ENCODE measurements at regions not wholly inside any gene's neighbourhood (a gene's known extent, or its start where the extent isn't known, plus 50 kb on each side); places are given as distances from the start of the nearest gene placed in this dataset.
"Not testable (repeated sequence)": the region's sequence is repeated elsewhere in the genome, so short reads cannot be mapped to it uniquely, and the experiment has no call there.

- Mint-ChIP-seq H3K36me3 (ENCODE audit: low read depth, unreplicated experiment) (no peaks in the 10 kb centered on the region), H3K9me3 (ENCODE audit: unreplicated experiment) (no peaks in the 10 kb centered on the region), H3K27ac (ENCODE audit: unreplicated experiment) (no peak overlapping the region), H3K4me1 (ENCODE audit: unreplicated experiment) (peaks cover 4% of the 10 kb centered on the region), H3K4me3 (ENCODE audit: unreplicated experiment) (no peak overlapping the region), H3K27me3 (ENCODE audit: unreplicated experiment) (no peaks in the 10 kb centered on the region)
- no peak for DNase-seq (ENCODE audit: low spot score)
- no peak for TF ChIP-seq CTCF (IDR thresholded peaks at IDR 0.05; ENCODE audit: unreplicated experiment)
Observed at GRCh38 chr16:13628156-13628555, 291.8 kb upstream of the ERCC4 start.

DNA sequence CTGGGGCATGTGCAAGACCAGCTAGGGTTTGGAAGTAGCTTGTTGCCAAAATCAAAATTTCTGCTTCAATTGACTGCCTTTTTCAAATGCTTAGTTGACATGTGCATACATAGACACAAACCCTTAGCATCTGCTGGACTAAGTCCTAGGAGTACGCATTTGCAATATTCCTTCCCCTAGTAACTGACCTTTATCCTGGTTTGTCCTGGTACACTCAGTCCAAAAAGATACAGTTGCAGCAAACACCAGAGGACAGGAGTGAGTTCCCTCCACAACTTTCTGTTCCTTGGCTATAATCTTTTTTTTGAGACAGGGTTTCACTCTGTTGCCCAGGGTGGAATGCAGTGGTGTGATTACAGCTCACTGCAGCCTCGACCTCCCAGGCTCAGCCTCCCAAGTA is 290.2 kb upstream of the ERCC4 start:
- H3K4me1 Mint-ChIP-seq (ENCODE audit: unreplicated experiment): peaks cover 4% of the 10 kb centered on the region
- no peaks in the 10 kb centered on the region for H3K9me3 Mint-ChIP-seq (ENCODE audit: unreplicated experiment)
- no peak for TF ChIP-seq CTCF (IDR thresholded peaks at IDR 0.05; ENCODE audit: unreplicated experiment)
- no peaks in the 10 kb centered on the region for H3K27me3 Mint-ChIP-seq (ENCODE audit: unreplicated experiment)
- no peak overlapping the region for H3K4me3 Mint-ChIP-seq (ENCODE audit: unreplicated experiment)
- no peaks in the 10 kb centered on the region for H3K36me3 Mint-ChIP-seq (ENCODE audit: low read depth, unreplicated experiment)
- DNase-seq (ENCODE audit: low spot score): no peak
- H3K27ac Mint-ChIP-seq (ENCODE audit: unreplicated experiment): no peak overlapping the region

DNA sequence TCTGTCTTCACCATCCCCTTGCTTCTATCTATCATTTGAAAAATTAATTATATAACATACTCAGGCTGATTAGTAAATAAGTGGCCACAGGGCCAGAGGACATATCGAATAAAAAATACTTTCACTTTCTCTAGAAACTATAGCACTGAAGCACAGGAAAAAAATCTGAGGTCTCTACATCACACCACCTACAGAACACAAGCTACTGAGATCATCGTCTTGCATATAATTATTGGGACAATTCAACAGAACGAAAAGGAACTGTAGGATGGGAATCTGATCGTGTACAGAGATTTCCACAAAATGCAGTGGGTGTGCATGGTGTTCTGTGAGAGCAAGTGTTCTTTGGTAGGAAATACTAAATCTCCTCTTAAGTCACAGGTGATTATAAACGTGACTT is 289.6 kb upstream of the ERCC4 start:
- H3K36me3 Mint-ChIP-seq (ENCODE audit: low read depth, unreplicated experiment): no peaks in the 10 kb centered on the region
- H3K9me3 Mint-ChIP-seq (ENCODE audit: unreplicated experiment): no peaks in the 10 kb centered on the region
- H3K27ac Mint-ChIP-seq (ENCODE audit: unreplicated experiment): no peak overlapping the region
- no peak for DNase-seq (ENCODE audit: low spot score)
- H3K4me3 Mint-ChIP-seq (ENCODE audit: unreplicated experiment): no peak overlapping the region
- no peak for TF ChIP-seq CTCF (IDR thresholded peaks at IDR 0.05; ENCODE audit: unreplicated experiment)
- H3K4me1 Mint-ChIP-seq (ENCODE audit: unreplicated experiment): peaks cover 4% of the 10 kb centered on the region
- no peaks in the 10 kb centered on the region for H3K27me3 Mint-ChIP-seq (ENCODE audit: unreplicated experiment)

DNA sequence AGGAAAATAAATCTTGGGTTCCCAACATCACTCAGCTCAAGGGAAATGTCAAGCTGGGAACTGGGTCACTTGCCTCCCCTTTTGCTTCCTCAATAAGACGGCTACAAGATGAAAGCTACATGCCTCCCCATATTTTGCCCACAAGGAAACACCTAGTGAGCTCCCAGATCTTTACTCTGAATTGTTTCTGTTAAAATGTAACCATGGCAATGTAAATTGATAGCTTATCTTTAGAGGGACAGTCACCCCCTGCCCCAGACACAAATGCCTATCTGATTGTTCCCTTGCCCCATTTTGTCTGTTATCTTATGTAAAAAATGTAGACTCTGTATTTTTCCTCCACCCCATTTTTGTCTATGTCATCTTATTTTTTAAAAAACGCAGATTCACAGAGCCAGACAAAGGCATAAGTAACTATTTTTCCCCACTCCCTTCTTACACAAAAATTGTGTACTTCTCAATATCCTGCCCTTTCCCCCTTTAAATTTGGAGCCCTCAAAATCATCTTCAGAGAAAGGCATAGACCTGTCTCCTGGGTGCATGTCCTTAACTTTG is 288.7 kb upstream of the ERCC4 start:
- H3K4me3 Mint-ChIP-seq (ENCODE audit: unreplicated experiment): no peak overlapping the region
- TF ChIP-seq CTCF (IDR thresholded peaks at IDR 0.05; ENCODE audit: unreplicated experiment): no peak
- H3K27me3 Mint-ChIP-seq (ENCODE audit: unreplicated experiment): no peaks in the 10 kb centered on the region
- no peak for DNase-seq (ENCODE audit: low spot score)
- no peaks in the 10 kb centered on the region for H3K9me3 Mint-ChIP-seq (ENCODE audit: unreplicated experiment)
- H3K36me3 Mint-ChIP-seq (ENCODE audit: low read depth, unreplicated experiment): no peaks in the 10 kb centered on the region
- no peak overlapping the region for H3K27ac Mint-ChIP-seq (ENCODE audit: unreplicated experiment)
- peaks cover 4% of the 10 kb centered on the region for H3K4me1 Mint-ChIP-seq (ENCODE audit: unreplicated experiment)

DNA sequence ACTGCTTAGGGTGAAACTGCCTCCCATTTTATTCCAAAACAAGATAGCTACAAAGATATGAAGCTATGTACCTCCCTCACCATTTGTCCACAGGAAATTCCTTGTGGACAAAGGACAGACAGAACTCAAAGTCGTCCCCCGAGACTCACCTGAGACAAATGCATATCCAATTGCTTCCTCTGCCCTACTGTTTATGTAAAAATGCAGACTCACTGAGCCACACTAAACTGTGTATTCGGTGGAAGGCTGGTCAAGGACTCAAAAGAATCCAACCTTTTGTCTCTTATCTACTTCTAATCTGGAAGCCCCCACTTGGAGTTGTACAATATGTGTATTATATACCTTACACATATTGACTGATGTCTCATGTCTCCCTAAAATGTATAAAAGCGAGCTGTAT is 288.0 kb upstream of the ERCC4 start:
- TF ChIP-seq CTCF (IDR thresholded peaks at IDR 0.05; ENCODE audit: unreplicated experiment): no peak
- Mint-ChIP-seq H3K9me3 (ENCODE audit: unreplicated experiment) (no peaks in the 10 kb centered on the region), H3K36me3 (ENCODE audit: low read depth, unreplicated experiment) (no peaks in the 10 kb centered on the region), H3K4me1 (ENCODE audit: unreplicated experiment) (peaks cover 4% of the 10 kb centered on the region), H3K27me3 (ENCODE audit: unreplicated experiment) (no peaks in the 10 kb centered on the region), H3K27ac (ENCODE audit: unreplicated experiment) (no peak overlapping the region), H3K4me3 (ENCODE audit: unreplicated experiment) (no peak overlapping the region)
- DNase-seq (ENCODE audit: low spot score): no peak

DNA sequence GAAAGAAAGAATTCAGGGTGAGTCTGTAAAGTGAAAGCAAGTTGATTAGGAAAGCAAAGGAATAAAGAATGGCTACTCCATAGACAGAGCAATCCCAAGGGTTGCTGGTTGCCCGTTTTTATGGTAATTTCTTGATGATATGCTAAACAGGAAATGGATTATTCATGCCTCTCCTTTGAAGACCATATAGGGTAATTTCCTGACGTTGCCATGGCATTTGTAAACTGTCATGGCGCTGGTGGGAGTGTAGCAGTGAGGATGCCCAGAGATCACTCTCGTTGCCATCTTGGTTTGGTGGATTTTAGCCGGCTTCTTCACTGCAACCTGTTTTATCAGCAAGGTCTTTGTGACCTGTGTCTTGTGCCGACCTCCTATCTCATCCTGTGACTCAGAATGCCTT is 287.4 kb upstream of the ERCC4 start:
- H3K27me3 Mint-ChIP-seq (ENCODE audit: unreplicated experiment); H3K4me3 Mint-ChIP-seq (ENCODE audit: unreplicated experiment); H3K27ac Mint-ChIP-seq (ENCODE audit: unreplicated experiment); H3K9me3 Mint-ChIP-seq (ENCODE audit: unreplicated experiment); DNase-seq (ENCODE audit: low spot score); H3K36me3 Mint-ChIP-seq (ENCODE audit: low read depth, unreplicated experiment); H3K4me1 Mint-ChIP-seq (ENCODE audit: unreplicated experiment): not testable (repeated sequence)

All from endothelial cell (in vitro differentiated cells).